GM21390 (cell line): ENCODE measurements at regions not wholly inside any gene's neighbourhood (a gene's known extent, or its start where the extent isn't known, plus 50 kb on each side); places are given as distances from the start of the nearest gene placed in this dataset.

Experiments
- ATAC-seq: cut with Tn5 transposase; IDR thresholded peaks from one replicate; pipeline ENCODE4 v1.9.1; 2021; ENCODE audit not compliant: unreplicated experiment

DNA sequence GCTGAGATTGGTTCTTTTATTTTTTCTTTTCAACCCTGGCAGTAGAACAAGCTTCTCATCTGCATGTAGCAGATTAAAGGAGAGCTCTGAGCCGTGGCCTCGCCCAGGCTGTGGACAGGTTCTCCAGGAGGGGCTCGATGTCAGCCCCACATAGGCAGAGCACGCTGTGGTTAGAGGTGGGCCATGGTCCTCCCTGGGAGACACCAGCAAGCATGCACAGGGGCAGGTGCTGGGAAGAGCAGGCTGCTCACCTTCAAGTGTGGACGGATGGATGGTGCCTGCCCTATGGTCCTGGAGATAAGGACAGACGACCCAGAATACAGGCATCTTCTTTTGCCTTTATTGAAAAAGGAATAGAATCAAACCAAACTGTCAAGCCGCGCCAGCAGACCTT lies 634.8 kb downstream of the BRD1 start:
- no peak for ATAC-seq

DNA sequence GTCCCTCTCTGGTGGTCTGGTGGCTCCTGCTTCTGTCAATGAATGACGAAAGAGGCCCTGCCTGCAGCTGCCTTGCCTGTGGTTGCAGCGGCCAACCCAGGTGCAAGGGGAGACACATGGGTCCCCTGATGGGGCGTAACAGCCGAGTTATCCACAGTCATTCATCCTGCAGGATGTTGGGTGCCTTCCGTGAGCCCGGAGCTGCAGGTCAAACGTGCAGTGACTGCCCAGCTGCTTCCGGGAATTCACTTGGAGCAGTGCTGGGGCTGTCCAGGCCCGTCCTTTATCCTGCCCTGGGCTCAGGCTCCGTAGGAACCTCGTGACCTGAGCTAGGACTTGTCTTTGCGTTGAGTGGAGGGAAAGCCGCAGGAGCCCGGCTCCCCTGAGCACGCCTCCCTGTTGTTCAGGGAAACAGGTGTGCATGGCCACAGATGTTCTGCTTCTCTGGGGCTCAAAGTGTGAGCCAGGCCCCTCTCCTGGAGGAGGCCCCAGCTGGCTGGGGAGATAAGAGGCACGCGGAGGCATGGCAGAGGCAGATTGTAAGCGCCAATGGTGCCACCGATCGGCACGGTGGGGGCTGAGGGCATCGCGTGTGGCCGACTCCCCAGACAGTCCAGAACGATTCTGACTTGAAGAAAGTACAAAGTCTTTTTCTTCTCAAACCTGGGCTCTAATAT lies 635.4 kb downstream of the BRD1 start:
- no peak for ATAC-seq

DNA sequence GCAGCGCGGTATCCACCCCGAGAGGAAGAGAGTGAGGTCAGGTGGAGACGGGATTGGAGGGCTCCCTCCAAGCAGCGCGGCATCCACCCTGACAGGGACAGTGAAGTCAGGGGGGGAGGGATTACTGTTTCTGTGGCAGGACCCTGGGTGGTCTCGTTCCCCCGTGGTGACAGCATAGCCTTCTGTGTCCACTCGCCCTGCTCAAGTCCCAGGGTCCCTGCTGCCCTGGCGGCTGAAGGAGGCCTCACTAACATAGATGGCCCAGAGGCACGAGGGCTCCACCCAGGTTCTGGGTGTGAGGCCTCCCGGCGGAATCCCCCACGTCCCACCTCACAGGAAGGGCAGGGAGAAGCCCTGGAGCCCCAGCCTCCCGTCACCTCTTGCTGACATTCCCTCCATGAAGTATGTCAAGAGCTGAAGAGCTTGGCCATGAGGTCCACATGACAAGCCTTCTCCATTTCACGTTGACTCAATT lies 636.1 kb downstream of the BRD1 start:
- ATAC-seq = no peak

DNA sequence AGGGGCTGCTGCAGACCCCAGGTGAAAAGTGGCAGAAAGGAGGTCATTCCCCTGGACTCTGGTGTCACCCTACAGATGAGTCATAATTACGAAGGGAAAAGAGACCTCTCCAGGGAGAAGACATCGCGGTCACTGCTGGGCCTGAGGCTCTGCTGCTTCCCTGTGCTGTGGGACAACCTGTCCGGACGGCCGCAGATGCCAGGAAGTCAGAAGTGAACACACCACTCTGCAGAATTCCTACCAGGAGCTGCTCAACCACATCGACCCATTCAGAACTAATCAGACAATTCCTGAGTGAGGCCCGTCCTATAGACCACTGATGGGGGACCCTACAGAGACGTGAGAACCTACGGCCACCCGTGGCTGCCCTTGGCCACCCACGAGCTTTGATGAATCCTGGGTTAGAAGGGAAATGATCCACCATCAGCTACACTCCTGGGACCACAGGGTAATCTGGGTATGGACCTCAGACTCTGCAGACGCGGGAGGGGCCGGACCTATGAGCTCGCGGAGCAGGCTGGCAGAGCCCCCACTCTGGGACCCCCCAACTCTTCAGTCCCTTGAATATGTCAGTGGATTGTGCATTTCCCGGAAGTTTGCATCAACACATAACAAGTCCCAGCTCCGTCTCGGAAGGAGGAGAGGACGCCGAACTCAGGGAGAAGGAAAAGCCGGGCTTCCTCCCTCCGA lies 636.7 kb downstream of the BRD1 start:
- ATAC-seq = no peak

DNA sequence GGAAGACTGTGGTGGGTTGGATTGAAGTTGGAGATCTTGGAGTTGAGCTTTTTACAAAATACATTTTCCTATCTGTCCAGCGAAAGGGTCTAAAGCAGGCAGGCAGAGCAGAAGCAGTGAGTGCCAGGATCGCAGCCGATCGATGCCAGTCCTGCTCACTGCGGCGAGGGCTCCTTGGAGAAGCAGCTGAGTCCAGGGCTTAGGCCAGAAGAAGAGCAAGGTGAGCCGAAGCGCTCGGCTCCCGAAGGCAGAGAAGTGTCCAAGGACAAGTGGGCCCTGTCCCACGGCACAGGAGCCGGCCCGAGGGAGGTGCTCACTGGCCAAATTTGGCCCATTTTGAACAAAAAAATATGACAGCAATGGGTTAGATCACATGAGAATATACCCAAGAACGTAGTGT lies 637.8 kb downstream of the BRD1 start:
- no peak for ATAC-seq

DNA sequence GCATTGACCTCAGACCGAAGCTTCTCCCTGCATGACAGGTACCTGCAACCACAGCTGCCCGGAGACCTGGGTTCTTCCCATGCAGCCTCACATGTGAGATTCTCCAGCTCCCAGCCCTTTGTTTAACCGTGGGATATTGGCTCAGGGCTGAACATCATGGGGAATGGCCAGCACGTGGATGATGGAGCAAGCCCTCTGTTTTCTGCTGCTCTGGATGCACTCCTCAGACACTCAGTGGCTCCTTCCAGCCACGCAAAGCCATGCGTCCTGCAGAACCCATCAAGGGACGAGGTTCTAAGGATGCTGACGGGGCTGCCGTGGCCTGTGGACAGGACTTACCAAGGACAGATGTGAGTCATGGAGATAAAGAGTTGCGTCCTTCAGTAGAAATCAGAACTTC lies 639.1 kb downstream of the BRD1 start:
- no peak for ATAC-seq

DNA sequence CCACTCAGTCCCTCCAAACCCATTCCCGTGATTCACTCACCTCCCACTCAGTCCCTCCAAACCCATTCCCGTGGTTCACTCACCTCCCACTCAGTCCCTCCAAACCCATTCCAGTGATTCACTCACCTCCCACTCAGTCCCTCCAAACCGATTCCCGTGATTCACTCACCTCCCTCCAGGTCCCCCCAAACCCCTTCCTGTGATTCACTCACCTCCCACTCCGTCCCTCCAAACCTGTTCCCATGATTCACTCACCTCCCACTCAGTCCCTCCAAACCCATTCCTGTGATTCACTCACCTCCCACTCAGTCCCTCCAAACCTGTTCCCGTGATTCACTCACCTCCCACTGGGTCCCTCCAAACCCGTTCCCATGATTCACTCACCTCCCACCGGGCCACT lies 639.6 kb downstream of the BRD1 start:
- no peak for ATAC-seq

DNA sequence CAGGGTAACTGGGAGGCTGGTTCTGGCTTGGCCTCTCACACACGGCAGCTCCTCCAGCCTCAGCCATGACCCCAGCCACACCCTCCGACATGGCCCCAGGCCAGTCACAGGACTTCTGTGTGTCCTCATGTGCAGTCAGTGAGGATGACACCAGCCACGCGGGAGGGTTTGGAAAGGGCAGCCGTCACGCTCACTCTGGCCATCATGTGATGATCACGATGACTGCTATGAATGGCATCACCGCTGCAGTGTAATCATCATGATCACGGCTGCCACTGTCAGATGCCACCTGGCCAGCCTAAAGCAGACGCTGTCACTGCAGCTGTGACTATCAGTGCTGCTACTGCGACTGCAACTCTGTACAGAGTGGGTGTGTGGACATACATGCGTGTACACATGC lies 640.9 kb downstream of the BRD1 start:
- ATAC-seq = no peak

DNA sequence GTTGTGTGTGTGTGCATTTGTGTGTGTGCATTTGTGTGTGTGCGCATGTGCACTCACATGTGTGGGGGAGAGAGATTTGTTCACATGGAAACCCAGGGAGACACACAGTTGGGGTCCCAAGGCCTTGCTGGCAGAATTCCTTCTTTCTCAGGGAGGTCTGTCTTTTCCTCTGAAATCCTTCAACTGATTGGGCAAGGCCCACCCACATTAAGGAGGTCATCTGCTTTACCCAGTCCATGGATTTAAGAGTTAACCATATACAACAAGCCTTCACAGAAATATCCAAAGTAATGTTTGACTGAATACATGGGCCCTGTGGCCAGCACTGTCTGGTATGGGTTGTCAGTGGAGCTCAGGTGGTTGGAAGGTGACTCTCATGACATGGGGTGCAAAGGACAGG lies 641.4 kb downstream of the BRD1 start:
- ATAC-seq = no peak

DNA sequence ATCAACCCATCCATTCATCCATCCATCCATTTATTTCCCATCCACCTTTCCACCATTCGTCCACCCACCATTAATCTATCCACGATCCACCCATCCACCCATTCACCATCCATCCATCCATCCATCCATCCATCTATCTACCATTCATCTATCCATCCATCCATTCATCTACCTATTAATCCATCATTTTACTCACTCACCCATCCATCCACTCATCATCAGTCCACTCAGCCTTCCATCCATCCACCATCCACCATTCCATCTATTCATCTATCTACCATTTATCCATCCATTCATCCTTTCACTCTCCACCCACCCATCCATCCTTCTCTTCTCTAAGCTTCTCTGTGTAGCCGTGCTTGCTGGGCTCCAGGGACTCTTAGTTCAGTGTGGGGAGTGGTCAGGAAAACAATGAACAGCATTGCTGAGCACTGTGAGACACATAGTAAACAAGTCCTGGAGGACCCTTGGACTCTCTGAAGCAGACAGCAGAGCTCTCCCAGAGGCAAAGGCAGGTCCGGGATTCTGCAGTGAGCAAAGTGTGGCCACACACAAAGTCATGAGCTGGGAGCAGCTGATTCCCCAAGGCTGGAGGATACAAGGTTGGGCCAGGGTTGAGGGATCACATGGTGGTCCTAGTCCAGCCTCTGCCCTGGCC lies 642.2 kb downstream of the BRD1 start:
- no peak for ATAC-seq

DNA sequence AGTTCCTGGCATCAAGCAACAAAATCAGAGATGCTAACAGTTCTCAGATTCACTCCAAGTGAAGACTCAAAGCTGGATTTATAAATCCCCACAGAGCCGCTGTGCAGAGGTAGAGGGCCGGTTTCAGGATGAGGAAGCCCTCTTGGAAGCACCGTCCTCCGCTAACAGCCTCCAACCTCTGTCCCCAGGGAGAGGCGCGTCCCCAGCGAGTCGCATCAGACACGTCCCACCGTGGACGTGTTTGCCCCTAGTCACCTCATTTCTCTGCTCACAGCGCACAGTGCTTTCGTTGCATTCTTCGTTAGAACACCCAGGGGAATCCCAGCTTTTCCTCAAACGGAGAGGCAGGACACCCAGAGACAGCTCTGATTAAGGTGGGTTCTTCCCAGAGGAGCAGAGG lies 642.9 kb downstream of the BRD1 start:
- ATAC-seq = no peak

DNA sequence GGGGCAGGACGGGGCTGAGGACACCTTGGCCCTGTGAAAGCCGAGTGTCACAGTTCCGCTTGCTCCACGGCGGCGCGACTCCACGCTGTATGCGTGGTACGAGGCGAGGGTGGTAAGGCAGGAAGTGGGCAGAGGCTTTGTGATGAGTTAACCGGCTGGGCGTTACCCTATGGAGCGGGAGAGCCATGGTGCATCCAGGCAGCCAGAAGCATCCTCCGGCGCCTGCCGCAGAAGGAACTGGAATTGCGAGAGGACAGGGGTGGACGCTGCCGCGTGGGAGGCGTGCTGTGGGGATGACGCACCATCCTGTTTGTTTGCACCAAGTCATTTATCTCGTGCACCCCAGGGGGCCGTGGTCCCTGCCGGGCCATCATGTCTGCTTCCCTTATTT lies 643.9 kb downstream of the BRD1 start:
- no peak for ATAC-seq

DNA sequence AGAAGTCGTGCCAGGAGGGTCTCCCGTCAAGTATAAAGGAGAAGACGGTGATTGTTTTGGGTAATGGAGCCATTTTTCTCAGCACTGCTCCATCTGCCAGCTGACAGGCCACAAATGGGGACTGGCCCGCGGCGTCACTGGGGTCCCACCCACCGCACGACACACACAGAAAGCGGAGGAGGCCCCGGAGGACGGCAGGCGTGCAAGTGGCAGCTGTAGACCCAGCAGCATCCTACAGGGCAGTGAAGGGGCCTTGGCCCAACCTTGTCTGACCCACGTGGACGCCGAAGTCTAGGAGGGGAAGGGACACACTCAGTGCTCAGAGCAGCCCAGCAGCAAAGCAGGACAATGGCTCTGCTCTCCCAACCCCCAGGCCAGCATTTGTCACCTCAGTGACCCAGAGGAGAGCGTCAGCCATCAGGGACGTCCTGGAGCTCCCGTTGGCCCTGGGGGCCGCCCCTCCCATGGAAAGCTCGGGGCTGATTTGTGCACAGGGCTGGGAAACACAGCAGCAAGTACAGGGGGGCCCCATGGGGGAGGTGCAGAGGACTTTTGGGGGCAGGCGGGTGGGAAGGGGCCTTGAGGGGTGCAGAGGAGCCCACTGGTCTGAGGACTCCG lies 644.4 kb downstream of the BRD1 start:
- no peak for ATAC-seq

DNA sequence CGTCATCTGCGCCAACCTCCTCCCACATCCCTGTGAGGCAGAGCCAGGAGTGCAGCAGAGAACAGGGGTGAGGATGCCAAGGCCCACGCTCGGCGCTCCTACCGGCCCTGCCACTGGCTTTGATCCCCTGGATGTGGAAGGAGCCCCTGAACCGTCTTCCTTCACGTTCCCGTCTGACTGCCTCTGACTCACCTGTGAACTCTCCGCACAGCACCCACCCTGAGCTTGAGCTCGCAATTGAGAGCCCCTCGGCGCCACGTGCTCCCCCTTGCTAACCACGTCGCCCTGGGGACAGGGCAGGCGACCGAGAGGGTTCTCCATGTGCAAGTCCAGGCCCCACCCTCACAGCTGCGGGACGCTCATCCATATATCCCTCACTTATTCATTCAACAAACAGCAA lies 645.3 kb downstream of the BRD1 start:
- no peak for ATAC-seq

DNA sequence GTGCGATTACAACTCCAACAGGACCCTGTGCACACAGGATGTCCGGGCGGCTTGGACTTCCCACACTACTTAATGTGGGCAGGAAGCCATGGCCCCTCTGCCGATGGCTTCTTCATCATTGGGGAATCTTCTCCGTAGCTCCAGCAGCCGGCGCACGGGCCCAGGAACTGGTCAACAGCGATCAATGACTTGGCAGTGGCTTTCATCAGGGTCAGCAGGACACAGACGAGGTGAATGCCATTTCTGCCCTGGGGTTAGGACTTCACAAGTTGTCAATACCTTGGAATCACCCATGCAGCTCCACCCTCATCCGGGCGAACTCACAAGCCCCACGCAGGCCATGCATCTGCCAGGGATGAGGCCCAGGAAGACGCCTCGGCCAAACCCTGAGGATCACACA lies 645.7 kb downstream of the BRD1 start:
- no peak for ATAC-seq

DNA sequence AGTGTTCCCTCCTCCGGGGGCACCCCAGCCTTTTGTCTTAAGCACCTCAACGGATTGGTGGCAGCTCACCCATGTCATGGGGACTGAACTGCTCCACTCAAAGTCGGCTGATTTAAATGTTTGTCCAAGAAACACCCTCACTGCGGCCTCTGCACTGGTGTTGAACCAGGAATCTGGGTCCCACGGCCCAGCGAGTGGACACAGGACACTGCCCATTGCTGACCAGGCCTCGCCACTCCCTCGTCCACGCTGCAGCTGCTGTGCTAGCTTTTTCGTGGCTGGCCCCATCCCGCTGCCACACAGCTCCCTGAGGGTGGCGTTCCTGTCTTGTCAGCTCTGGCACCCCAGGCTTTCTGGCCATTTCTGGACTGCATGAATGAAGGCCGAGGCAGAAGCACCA lies 646.2 kb downstream of the BRD1 start:
- no peak for ATAC-seq

DNA sequence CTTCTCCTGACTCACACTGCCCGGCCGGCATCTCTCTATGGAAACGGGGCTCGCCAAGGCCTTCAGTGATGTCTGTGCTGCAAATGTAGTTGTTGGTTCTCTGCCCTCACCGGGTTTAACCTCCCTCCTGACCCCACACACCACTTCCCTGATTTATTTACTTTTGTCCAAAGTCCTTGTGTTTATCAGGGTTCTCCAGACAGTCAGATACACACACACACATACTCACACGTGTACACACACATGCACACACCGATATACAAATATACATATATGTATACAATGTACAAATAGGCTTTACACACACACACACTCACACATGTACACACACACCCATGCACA lies 647.0 kb downstream of the BRD1 start:
- ATAC-seq = no peak

DNA sequence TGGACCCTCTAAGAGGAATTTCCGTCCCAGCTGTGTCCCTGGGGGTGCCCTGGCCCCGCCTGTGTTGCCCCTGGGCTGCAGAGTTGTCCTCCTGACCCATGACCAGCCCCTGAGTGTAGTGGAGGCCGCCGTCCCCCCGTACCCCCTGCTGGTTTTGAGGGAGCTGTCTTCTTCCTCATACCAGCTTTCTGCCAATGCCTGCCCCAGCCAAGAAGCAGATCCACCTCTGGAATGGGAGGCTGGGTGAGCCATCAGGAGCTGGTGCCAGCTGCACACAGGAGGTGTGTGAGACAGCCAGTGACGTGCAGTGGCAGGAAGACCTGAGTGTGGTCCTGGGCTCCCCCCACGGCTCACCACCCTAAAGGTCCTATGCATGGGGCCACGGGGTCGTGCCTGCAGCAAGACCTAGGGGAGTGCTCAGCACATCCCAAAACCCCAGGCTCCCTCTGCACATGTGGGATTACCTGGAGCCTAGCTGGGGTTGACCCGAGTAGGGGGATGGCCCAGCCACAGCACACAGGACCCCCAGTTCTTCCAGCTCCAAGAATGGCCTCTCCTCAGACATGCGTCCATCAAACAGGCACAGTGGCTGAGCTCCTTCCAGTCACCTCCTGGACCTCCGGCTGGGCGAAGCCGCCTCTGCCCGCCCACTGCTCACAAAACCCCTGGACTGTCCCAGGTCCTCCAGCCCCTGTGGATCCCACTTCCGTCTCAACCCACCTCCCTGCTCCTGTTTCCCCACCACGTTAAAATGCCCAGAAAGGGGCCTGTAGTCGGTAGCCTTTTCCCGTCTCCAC lies 647.6 kb downstream of the BRD1 start:
- no peak for ATAC-seq

DNA sequence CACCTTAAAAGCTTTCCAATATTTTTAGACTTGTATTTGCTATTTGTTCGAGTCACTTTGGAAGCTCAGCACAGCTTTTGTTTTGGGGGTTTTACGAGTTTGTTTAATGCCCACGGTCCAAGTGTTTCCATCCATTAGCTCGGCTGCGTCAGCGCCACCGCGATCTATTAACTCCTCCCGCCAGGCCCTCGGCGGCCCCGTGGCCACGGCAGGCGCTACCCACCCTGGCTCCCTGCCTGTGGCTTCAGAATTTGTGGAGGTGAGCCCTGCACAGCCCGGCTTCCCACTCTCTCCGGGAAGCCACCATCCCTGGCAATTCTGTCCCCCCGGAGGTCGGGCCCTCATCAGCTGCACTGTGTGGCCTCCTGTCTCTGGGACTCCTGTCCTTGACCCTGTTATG lies 648.5 kb downstream of the BRD1 start:
- ATAC-seq = no peak

DNA sequence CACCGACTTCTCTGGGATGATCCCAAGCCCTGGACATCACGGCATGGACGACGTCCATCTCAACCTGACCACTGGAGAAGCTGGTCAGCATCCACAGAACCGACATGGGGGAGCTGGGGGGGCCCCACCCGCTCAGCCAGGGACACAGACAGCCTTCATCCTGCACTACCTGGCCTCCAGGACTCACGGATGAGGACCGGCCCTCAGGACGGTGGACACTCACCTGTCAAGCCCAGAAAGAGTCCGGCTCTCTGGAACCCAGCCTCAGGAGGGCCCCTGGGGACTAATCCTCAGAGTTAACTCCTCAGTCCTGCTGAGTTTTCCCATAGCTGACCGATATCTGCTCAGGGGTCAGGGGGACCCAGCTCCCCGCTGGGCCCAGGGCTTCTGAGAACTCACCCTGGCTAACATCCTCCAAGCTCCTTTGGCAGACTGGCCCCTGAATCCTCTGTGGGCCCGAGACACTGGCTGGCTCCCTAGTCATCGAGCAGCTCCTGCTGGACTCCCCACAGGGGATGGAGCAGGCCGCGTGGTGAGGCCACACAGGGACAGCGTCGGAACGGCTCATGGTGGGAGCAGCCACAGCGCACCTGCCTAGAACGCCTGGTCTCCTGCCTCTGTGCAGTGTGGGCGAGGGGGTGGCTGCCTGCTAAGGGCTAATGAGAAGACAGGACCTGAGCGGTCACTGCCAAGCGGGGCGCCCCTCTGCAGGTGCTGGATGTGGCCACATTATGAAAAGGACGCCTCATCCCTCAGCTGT lies 649.2 kb downstream of the BRD1 start:
- no peak for ATAC-seq

DNA sequence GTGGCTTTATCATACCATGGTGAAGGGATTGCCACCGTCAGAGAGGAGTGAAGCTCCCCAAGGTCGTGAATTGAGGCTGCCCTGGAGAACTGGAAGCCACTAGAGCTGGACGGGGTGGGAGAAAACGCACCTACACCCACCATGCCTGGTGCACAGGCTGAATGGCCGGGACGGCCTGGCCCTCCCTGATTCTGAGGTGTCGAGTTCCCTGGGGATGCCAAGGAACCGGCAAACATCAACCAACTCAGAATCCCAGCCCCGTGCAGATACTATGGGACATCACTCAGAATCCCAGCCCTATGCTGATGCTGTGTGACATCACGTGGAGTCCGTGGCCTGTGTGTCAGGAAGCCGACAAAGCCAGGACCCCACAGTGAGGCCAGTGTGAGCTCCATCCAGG lies 650.0 kb downstream of the BRD1 start:
- no peak for ATAC-seq
